WERI-Rb-1 (cell line): ENCODE measurements at regions not wholly inside any gene's neighbourhood (a gene's known extent, or its start where the extent isn't known, plus 50 kb on each side); places are given as distances from the start of the nearest gene placed in this dataset.

Source experiments
- DNase-seq: peaks from one replicate; pipeline ENCODE4 v3.0.0-alpha.2; 2020
- H3K27ac ChIP-seq: fragments of 250-450 bp; sonication (Bioruptor Pico); 2 replicates; pipeline ENCODE4 v1.5.1; 2020; ENCODE audit warnings: mild to moderate bottlenecking, moderate library complexity
- H3K27me3 ChIP-seq: fragments of 250-450 bp; sonication (Bioruptor Pico); 2 replicates; pipeline ENCODE4 v1.5.1; 2021; ENCODE audit warnings: mild to moderate bottlenecking, low read depth, moderate library complexity; ENCODE audit not compliant: insufficient read depth, severe bottlenecking
- H3K36me3 ChIP-seq: fragments of 250-450 bp; sonication (Bioruptor Pico); 2 replicates; pipeline ENCODE4 v1.5.1; 2020; ENCODE audit warnings: mild to moderate bottlenecking, moderate library complexity
- H3K4me3 ChIP-seq: 2 replicates; pipeline ENCODE4 v1.5.1; 2011; ENCODE audit warnings: low read depth, mild to moderate bottlenecking, control low read depth, low read length
- H3K9me3 ChIP-seq: fragments of 250-450 bp; sonication (Bioruptor Pico); 2 replicates; pipeline ENCODE4 v1.5.1; 2021; ENCODE audit warnings: mild to moderate bottlenecking, moderate library complexity; ENCODE audit not compliant: severe bottlenecking
- CTCF ChIP-seq: IDR thresholded peaks from 2 replicates; pipeline ENCODE4 v1.5.1; 2011; ENCODE audit warnings: low read depth, mild to moderate bottlenecking, control low read depth, inconsistent platforms, low read length

- Histone ChIP-seq H3K27ac (no peak overlapping the region), H3K36me3 (no peaks in the 10 kb centered on the region), H3K9me3 (no peaks in the 10 kb centered on the region), H3K4me3 (no peak overlapping the region), H3K27me3 (no peaks in the 10 kb centered on the region)
- no peak for TF ChIP-seq CTCF
- DNase-seq: no peak
Measured at GRCh38 chr6:81451787-81452186, 300.7 kb downstream of the TENT5A start.

GRCh38 chr6:81450180-81450579 lies 302.3 kb downstream of the TENT5A start:
- no peak overlapping the region for H3K27ac ChIP-seq
- no peaks in the 10 kb centered on the region for H3K9me3 ChIP-seq
- DNase-seq: no peak
- no peaks in the 10 kb centered on the region for H3K27me3 ChIP-seq
- H3K4me3 ChIP-seq: no peak overlapping the region
- H3K36me3 ChIP-seq: no peaks in the 10 kb centered on the region
- no peak for TF ChIP-seq CTCF

GRCh38 chr6:81446509-81446908 lies 306.0 kb downstream of the TENT5A start:
- DNase-seq: no peak
- TF ChIP-seq CTCF: no peak
- no peaks in the 10 kb centered on the region for H3K27me3 ChIP-seq

GRCh38 chr6:81439417-81439816 lies 313.1 kb downstream of the TENT5A start:
- no peaks in the 10 kb centered on the region for H3K9me3 ChIP-seq
- no peaks in the 10 kb centered on the region for H3K27me3 ChIP-seq
- no peak overlapping the region for H3K4me3 ChIP-seq
- no peak for DNase-seq
- no peak for TF ChIP-seq CTCF
- H3K36me3 ChIP-seq: no peaks in the 10 kb centered on the region
- no peak overlapping the region for H3K27ac ChIP-seq

More at GRCh38 chr6:81446509-81446908, 306.0 kb downstream of the TENT5A start:
- H3K9me3 ChIP-seq: no peaks in the 10 kb centered on the region
- no peak overlapping the region for H3K4me3 ChIP-seq
- H3K36me3 ChIP-seq: no peaks in the 10 kb centered on the region
- no peak overlapping the region for H3K27ac ChIP-seq

- H3K36me3 ChIP-seq: no peaks in the 10 kb centered on the region
- H3K9me3 ChIP-seq: no peaks in the 10 kb centered on the region
- no peak for TF ChIP-seq CTCF
- no peak overlapping the region for H3K4me3 ChIP-seq
- no peak for DNase-seq
- H3K27ac ChIP-seq: no peak overlapping the region
- no peaks in the 10 kb centered on the region for H3K27me3 ChIP-seq
Measured at GRCh38 chr6:81436990-81437389, 315.5 kb downstream of the TENT5A start.

- no peak for TF ChIP-seq CTCF
- H3K4me3 ChIP-seq: no peak overlapping the region
- H3K9me3 ChIP-seq: no peaks in the 10 kb centered on the region
- no peak overlapping the region for H3K27ac ChIP-seq
- no peaks in the 10 kb centered on the region for H3K27me3 ChIP-seq
- no peak for DNase-seq
- H3K36me3 ChIP-seq: no peaks in the 10 kb centered on the region
Measured at GRCh38 chr6:81413306-81413705, 339.2 kb downstream of the TENT5A start.
